GM06990 (cell line): ENCODE measurements at regions not wholly inside any gene's neighbourhood (a gene's known extent, or its start where the extent isn't known, plus 50 kb on each side); places are given as distances from the start of the nearest gene placed in this dataset.

ENCODE experiments used
- DNase-seq: peaks from one replicate; pipeline ENCODE4 v3.0.0-alpha.2; 2011; ENCODE audit not compliant: insufficient read length; ENCODE audit errors: extremely low read depth
- H3K27me3 ChIP-seq: replicated peaks from 2 replicates; pipeline ENCODE4 v1.6.0; 2011; ENCODE audit warnings: low read length; ENCODE audit not compliant: control insufficient read depth, insufficient read depth
- H3K36me3 ChIP-seq: 2 replicates; pipeline ENCODE4 v1.5.1; 2011; ENCODE audit warnings: low read length; ENCODE audit not compliant: control insufficient read depth, insufficient read depth
- H3K4me3 ChIP-seq: replicated peaks from 2 replicates; pipeline ENCODE4 v1.5.1; 2011; ENCODE audit warnings: low read depth, mild to moderate bottlenecking, control low read depth, low read length
- TF ChIP-seq, protein P1 (sequence below): IDR thresholded peaks from 2 replicates; pipeline ENCODE4 v1.5.1; 2011; ENCODE audit warnings: low read length, control low read depth, mild to moderate bottlenecking, inconsistent platforms; ENCODE audit not compliant: insufficient read depth, poor library complexity, severe bottlenecking

DNA sequence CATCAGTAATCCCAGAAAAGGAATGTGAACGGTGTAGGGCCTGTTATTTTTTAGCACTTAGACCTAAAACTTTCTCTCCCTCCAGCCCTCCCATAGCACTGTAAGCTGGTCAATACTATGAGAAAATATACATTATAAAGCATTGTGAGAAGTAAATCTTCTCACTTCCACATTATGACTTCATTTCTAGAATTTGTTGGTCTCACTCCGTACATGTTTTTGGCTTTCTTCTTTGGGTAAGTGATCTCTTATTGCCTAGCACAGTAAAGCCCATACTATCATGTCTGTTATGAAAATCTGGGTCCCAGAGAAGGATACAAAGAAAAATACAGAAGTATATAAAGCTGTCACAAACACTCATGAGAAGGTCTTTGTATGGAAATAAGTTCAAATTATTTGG, 1851.1 kb upstream of the IGFBP7 start:
- H3K36me3 ChIP-seq, result no peaks in the 10 kb centered on the region
- no peak for DNase-seq
- H3K4me3 ChIP-seq, result no peak overlapping the region
- TF ChIP-seq, protein P1, sequence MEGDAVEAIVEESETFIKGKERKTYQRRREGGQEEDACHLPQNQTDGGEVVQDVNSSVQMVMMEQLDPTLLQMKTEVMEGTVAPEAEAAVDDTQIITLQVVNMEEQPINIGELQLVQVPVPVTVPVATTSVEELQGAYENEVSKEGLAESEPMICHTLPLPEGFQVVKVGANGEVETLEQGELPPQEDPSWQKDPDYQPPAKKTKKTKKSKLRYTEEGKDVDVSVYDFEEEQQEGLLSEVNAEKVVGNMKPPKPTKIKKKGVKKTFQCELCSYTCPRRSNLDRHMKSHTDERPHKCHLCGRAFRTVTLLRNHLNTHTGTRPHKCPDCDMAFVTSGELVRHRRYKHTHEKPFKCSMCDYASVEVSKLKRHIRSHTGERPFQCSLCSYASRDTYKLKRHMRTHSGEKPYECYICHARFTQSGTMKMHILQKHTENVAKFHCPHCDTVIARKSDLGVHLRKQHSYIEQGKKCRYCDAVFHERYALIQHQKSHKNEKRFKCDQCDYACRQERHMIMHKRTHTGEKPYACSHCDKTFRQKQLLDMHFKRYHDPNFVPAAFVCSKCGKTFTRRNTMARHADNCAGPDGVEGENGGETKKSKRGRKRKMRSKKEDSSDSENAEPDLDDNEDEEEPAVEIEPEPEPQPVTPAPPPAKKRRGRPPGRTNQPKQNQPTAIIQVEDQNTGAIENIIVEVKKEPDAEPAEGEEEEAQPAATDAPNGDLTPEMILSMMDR, result no peak
- H3K27me3 ChIP-seq, result no peaks in the 10 kb centered on the region

DNA sequence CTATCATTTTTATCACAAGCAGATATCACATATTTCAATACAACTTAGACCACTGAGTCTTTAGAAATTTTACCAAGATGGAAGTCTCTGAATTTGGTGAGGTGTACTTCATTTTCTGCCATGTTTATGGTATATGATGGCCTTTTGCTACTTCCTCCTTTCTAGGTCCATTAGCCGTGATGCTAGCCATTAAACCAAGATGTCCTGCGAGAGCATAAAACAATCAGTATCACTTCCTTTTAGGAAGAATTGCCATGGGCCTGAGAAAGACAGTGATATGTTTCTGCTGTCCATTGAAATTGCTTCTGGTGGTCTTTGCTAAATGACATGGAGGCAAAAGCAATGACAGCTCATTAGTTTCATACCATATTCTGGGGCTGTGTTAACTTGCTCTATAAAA, 1851.7 kb upstream of the IGFBP7 start:
- no peaks in the 10 kb centered on the region for H3K36me3 ChIP-seq
- DNase-seq, result no peak
- no peak overlapping the region for H3K4me3 ChIP-seq
- TF ChIP-seq, protein P1, result no peak
- H3K27me3 ChIP-seq, result no peaks in the 10 kb centered on the region

DNA sequence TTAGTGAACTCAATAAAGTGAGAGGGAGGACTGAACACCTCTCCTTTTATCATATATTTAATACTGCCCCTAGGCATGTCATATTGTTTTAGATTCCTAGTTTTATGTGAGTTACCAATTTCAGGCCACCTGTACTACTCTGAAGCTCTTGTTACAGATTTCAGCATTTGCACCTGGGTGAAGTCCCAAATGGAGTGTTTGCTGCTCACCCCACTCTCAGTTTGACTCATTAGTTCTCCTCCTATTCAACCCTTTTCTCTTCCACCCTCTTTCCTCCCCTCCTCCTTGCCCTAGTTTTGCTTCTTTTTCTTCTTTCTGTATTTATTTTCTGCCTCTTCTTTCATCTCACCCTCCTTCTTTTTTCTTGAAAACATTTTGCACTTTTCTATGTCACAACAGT, 1852.2 kb upstream of the IGFBP7 start:
- TF ChIP-seq, protein P1, result no peak
- no peak overlapping the region for H3K4me3 ChIP-seq
- H3K27me3 ChIP-seq, result no peaks in the 10 kb centered on the region
- DNase-seq, result no peak
- H3K36me3 ChIP-seq, result no peaks in the 10 kb centered on the region

DNA sequence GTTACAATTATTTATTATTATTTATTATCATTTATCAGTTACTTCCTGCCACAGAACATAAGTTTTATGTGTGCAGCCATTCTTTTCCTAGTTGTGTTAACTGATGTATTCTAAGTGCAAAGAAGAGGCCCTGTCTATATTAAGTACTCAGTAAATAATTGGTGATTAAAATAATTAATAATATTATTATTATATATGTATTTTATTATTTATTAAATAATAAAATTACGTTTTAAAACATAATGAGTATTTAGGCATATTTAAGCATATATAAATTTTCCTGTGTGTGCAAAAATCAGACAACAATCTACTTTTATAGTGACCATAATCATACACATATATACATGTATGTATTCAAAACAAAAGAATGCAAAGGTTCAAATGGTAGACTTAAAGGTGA, 1871.6 kb upstream of the IGFBP7 start:
- TF ChIP-seq, protein P1, result no peak
- H3K36me3 ChIP-seq, result no peaks in the 10 kb centered on the region

DNA sequence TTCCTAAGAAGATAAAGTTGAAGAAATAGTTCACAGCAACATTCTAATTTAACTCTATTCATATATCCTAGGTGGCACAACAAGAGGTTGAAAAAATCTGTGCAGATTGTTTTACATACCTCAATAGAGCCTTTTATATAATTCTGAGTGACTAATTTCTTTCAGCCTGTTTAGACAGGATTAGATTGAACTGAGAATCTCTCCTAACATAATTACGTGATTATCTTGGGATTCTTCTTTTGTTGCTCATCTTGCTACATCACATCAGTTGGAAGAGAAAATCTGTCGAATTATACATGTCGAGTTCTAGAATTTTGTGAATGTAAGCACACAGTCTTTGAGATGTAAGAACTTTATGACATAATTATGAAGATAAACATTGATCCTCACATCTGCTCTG, 1873.7 kb upstream of the IGFBP7 start:
- TF ChIP-seq, protein P1, result no peak
- Histone ChIP-seq H3K36me3 (no peaks in the 10 kb centered on the region), H3K27me3 (no peaks in the 10 kb centered on the region), H3K4me3 (no peak overlapping the region)
- no peak for DNase-seq

More for the DNA sequence above, 1871.6 kb upstream of the IGFBP7 start:
- DNase-seq, result no peak
- no peaks in the 10 kb centered on the region for H3K27me3 ChIP-seq
- H3K4me3 ChIP-seq, result no peak overlapping the region

DNA sequence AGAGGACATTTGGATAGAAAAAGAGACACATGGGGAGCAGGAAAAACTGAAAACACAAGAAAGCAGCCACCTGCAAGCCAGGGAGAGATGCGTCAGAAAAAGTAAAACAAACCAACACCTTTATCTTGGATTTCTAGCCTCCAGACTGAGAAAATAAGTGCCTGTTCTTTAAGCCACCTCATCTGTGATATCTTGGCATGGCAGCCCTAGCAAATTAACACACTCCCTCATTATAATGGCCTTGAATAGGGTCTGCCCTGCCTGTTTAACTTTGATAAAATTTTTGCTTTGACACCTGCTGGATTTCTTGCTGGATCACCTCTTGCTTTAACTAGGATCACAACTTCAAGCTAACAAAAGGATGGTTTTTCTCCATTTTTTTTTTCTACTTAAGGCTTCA, 1892.0 kb upstream of the IGFBP7 start:
- Histone ChIP-seq H3K27me3 (no peaks in the 10 kb centered on the region), H3K4me3 (no peak overlapping the region), H3K36me3 (no peaks in the 10 kb centered on the region)
- TF ChIP-seq, protein P1, result no peak
- no peak for DNase-seq
